ENCODE measurements at regions not wholly inside any gene's neighbourhood (a gene's known extent, or its start where the extent isn't known, plus 50 kb on each side); places are given as distances from the start of the nearest gene placed in this dataset.

DNA sequence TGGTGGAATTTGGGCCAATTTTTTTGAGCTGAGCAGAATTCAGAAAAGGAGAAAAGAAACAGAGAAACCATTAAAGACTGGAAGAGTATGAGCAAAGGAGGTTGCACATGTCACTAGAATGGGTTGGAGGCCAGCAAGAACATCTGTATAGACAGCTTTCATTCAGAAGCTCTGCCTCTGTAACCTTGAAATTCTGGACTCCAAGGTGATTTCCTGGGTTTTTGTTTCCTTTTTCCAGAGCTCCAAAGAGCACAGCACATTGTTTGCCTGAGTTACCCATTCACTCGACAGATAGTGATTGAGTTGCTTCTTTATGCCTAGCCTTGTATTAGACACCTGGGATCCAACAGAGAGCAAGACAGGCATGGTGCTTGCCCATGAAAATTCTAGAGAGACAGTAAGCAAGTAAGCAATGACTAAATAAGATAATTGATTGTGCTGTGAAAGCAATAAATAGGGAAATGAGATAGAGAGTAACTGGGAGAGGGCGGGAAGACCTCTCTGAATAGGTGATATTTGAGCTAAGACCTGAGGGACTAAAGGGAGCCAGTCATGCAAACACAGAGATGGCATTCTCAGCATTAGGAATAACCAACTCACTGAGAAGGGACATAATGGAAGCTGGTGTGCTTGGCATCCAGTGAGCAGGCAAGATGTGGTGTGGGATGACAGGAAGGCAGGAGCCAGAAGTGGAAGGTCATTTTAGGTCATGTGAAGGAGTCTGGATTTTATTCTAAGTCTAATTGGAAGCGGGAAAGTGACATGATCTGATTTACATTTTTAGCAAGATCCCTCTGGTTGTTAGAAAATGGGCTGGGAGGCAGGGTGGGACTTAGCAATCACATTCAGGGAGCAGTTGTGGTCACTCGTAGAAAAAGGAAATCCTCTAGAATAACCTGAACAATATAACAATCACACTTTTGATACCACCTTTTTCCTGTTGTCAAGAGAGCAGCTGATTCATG lies 197.5 kb downstream of the HS3ST3A1 start:
- FAIRE-seq, result no peak

DNA sequence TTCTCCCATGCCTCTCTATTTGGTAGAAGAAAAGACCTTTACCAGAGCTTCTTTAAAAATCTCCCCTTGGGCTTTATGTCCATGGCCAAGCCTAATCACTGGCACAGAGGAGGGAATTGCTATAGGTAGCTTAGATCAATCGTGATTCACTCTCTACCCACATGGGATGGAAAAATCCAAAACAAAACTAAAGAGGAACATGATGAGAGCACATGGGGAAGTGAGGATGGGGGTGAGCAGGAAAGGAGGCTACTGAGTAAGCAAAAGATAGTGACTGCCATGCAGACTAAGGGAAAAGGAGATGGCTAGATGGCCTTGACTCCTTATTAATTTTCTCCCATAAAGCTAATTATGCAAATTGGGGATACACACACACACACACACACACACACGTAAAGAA lies 201.2 kb downstream of the HS3ST3A1 start:
- FAIRE-seq, result no peak

DNA sequence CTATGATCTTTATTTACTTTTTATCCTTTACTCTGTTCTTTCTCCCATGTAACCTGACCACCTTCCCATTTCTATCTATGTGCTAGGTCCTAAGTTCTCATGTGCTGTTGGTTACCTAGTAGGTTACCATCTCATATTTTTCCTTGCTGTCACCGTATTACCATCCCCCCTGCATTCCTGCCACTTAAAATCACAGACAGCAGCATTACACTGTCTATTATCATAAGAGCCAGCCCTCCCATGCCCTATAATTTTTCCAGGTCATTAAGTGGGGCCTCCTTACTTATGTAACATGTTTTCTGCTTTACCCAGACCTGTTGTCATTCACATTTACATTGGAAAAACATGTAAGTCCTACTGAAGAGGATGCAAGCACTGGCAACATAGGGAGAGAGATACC lies 202.9 kb downstream of the HS3ST3A1 start:
- no peak for FAIRE-seq

DNA sequence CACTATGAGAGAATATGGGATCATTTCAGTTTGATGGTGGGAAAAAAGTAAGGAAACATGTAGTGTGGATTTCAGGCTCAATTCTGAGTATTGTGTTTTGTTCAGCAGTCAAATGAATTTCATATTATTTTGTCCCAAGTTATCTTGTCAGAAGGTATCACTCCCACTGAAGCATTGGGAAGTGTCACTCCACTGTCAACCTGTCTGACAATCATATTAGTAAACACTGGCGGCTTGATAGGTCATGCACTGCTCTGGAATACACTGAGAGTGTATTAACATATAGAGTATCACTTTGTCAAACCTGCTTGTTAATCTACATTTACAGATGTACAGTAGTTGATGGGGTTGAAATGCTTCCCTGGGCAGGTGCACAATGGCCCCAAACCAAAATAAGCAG lies 203.6 kb downstream of the HS3ST3A1 start:
- FAIRE-seq, result no peak

DNA sequence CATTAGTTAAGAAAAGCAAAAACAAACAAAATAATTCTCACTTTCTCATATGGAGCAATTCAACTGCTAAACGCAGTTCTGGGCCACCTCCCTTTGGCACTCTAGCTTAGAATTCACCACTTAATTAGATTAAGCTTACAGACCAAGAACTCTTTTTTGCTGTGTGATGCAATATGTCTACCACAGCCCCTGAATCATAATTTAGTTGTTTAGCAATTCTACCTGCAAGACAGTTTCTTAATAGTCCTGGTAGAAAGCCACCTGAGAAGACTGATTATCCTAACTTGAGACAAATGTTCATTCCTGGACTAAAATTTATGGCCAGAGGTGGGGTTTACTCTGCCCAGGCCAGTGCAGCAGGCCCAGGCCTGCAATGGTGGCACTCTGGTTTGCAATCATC lies 205.9 kb downstream of the HS3ST3A1 start:
- FAIRE-seq, result no peak

DNA sequence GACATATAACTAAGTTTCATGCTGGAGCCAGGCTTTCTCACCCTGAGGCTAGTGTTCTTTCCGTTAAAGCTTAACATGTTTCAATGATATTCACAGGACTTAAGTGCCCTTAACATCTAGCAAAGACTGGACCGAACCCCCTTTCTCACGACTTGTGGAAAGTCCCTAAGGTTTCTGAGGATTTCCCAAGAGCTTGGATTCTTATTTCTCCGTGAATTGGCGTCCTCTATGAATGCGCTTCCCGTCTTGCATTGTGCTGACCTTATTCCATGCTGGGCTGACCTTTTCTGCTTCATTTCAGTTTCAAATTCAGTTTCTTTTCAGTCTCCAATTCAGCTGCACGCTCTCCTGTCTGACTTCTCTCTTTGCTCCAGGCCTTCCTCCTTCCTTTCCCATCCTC lies 206.4 kb downstream of the HS3ST3A1 start:
- no peak for FAIRE-seq

DNA sequence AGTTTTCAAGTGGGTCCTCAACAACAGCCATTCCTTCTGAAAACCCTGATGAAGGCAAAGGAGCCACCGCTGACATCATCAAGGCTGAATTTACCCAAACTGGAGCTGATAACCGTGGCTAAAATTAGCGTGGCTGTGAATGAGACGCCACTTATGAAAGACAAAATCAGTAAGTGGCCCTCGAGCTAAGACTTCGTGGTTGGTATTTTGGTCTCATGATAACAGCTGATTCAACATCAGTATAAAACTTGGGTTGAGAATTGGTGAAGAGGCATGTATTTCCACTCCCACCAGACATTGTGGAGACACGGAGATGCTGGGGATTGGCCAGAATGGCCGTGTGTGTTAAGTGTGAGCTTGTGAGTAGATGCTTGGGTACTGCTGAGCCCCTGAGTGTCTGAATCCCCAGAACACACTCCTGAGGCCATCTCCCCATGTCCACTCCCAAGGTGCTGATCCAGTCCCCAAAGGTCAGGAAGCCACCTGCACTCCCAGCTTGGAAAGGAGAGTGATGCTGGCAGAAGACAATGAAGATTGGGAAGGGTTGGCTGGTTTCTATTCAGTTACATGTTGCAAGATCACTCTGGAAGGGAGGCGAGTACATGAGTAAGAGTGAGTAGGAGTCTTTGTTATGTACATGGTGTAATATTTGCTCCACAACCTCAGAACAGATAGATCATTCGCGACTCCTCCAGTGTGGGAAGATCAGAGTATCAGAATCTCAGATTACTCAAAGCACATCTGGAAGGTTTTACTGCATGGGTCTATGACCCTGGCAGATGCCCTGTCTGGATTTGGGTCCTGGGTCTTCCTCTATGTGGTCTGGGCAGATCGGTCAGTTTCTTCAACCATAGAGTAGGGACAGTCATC lies 207.7 kb downstream of the HS3ST3A1 start:
- FAIRE-seq, result no peak

DNA sequence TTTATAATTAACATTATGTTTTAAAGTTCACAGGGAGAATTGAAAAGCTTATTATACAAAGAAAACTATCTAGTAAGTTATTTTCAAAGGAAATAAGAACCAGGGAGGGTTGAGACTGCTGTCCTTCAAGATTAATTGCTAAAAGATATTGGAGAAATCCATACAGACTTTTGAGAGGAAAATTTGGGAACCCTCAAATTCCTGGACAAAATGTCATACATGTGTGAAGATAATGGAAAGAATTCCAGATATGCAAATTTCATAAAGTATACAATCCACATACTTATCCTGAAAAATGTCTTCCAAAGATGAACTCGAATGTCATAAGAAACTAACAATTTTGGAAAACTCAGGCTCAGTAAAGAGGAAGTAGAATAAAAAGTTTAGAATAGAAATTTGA lies 213.8 kb downstream of the HS3ST3A1 start:
- FAIRE-seq, result no peak

DNA sequence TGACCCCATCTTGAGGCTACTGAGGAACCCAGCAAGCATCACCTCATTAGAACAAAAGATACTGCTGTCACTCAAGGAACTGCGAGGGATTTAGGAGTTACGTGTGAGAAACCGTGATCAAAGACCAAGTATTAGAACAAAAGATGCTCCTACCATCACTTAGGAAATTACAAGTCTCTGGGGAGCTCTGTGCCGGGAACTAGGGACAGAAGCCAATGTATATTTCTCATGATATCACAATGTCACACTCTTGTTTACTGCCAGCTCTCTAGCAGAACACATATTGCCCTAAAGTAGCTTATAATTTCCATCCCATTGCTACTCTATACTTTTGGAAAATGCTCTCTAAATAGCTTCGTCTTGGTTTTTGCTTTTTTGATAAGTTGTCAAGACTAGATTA lies 214.5 kb downstream of the HS3ST3A1 start:
- FAIRE-seq, result no peak

DNA sequence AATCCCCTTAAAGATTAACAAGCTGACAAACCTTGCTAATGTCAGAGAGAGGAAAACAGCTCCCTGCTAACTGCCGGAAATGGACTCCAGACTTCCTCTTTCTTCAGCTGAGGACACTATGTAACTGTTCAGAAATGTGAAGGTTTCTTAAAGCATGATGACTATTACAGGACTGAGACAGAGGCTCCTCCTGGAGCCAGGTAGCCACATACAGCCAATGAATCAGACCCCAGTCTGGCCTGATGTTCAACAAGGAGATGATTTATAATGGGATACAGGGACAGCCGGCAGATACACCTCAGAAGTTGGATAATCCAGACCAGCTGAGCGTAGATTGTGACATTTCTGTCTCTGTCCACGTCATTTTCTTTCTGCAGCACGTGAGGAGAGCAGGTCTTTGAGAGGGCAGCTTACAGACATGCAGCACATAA lies 216.2 kb downstream of the HS3ST3A1 start:
- no peak for FAIRE-seq

DNA sequence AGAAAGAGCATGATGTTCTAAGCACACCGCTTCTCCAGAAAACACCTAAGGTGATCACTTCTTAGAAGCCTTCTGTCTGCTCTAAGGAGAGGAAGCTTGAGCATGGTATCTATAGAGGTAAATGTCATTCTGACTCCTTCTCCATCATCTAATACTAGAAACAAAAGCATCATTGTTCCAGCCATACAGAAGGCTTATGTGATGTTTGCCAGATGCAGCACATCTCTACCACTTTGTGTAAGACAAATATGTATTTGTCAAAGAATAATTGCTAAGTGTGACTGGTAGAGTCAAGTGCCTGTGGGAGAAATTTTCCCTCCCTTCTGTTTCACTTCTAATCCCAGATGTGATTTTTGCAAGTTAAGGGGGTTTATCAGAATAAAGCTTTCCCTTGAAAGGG lies 217.1 kb downstream of the HS3ST3A1 start:
- FAIRE-seq, result no peak

DNA sequence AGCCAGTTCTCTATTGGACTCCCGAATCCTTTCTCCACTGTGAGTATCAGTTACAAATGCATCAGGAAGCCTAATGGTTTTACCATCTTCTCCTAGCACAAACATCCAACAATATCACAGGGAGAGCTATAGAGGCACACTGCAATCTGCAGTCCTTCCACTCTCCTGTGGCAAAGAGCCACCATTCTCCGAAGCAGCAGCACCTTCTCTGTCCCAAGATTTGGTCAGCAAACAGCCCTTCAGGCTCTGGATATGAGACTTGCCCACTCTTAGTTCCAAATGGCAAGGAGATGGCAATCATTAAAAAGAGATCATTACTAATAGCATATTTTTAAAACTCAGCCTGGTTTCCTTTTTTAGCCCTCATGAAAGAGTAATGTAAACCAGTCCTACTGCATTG lies 223.4 kb downstream of the HS3ST3A1 start:
- no peak for FAIRE-seq

DNA sequence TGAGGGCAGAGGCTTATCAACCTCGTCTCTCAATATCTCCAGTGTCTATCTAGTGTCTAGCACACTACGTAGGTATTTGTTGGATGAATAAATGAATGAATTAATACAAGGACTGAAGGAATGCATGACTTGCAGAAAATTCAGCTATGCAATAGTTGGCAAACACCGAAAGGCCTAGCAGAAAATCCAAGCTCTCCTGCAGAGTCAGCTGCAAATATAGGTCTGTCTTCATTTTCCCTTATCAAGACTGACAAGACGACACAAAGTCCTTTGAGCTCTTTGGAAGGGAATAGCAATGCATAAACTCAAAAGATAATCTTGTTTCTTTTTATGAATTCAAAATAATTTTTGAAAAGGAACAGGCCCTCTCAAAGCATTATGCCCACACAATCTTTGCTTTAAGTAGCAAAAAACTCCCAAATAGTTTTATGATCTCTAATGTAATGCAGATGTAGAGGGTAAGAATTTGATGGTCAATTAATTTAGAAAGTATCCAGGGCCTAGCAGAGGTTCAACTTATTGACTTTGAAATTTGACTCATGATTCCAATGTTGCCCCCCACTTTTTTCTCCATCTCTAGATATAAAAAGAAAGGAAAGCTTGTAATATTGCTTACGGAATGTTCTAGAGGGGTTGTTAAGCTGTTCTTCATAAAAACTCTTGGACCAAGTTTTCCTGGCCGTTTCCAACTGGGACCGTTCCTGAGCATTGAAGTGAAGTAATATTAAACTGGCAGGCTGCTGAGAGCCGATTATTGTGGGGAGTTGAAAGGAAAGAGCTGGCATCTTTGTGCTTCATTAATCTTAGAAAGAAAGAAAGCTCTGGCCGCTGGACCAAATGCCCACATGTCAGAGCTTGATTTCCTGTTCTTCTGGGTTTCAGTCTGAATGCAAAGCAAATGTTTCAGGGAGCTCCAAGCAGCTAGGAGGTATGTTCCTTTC lies 227.3 kb downstream of the HS3ST3A1 start:
- FAIRE-seq, result no peak

DNA sequence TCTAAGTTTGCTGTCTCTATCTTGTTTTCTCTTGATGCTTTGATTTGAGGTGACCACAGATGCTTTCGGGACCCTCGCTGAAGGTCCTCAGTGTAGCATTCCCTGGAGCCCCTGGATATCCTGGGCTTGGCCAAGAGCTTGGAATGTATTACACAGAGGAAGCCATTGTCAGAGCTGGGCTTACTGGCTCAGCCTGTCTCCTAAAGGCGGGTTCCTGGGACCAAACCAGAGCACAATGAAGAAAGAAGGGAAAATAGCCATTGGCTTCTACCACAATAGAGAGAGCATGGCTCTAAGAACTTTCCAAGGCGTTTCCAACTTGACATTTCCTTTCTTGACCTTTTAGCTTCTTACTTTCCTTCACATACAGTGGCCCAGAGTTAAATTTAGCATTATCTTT lies 229.3 kb downstream of the HS3ST3A1 start:
- FAIRE-seq, result no peak

DNA sequence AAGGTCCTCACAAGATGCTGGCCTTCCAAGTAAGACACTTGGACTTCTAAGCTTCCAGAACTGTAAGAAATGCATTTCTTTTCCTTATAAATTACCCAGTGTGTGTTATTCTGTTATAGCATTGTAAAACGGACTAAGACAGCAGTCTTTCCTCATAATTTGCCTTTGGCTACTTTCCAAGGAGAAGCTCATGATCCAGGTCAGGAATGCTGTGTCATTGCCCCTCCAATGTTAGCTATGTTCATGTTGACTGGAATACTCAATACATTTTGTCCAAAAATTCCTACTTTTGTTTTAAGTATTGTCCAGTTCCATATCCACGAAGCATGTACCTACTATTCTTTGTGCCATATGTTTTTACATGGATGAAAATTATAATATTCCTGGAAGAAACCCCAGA lies 234.6 kb downstream of the HS3ST3A1 start:
- no peak for FAIRE-seq

DNA sequence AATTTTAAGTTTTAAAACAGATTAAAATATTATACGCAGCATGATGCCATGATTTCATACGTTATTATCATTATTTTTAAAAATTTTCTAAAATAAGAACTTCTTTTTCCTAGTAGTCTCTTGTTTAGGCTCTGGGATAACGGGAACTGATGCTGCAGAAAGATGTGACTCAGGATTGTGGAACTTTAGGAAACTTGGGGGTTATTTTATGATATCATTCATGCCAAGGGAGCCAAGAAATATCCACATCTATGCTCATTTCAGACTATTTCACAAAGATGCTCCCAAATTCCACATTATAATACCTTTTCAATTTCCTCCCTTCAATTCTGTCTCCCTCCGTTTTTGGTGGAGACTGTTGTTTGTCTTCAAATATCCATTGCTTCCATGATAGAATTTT lies 236.4 kb downstream of the HS3ST3A1 start:
- no peak for FAIRE-seq

DNA sequence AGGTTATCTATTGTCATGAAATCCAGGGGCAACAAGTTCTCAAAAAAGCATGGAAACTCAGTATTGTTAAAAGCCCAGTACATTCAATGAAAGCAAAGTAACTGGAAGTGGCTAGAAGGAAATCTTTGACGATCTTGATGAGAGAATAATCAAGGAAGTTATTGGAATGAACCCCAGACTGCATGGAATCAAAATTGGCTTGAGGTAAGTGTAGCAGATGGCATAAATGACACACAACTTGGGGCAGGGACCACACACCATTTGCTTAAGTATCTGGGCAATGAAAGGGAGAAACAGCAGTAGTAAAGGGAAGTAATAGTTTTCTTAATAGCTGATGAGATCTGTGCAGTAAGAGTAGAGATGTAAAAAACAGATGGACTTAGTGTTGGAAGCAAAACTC lies 238.0 kb downstream of the HS3ST3A1 start:
- no peak for FAIRE-seq

DNA sequence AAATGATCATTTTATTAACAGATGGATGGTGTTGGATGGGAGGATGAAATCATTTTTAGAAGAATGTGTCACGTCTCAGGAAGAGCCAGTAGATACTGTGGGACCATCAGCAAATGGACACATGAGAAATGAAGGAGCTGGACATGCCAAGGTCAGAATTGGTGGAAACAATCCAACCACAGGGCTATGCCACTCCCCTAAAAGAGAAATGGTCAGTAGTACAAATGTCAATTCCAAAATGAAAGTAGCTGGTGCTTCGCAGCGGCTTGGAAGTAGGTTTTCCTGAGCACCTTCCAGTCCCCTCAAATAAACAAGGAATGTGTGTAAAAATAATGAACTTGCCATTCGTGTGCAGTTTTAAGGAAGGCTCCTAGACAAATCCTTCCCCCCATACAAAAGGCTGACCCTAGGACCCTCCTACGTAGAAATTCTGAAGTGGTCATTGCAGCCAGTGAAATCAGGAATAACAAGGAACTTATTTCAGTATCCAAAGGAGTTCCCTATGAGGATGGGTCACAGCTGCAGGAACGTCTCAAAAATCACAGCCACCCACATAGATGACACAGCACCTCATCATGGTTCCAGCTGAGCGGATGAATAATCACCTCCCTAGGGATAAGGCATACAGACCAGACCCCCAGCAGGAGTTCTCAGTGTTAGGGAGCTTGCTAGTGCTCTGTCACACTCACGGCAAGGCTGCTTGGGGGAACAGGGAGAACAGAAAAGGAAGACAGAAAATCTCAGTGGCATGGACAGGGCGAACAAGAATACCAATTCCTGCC lies 239.2 kb downstream of the HS3ST3A1 start:
- FAIRE-seq, result no peak

DNA sequence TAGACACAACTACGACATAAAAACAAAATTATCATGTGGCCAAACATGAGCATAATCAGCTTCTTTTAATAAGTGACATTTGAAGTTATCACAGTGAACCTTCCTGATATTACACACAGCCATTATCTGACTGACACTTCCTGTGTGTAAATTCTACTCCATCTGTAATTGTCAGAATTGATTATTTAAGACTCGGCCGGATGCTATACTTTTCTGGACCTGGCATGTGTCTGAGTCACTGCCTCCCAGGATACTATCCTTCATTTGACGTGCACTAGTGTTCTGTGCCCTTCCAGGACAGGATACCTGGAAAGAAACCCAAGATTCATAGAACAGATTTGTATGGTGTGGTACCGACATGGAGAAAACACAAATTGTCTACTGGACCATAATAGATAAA lies 242.0 kb downstream of the HS3ST3A1 start:
- FAIRE-seq, result no peak

DNA sequence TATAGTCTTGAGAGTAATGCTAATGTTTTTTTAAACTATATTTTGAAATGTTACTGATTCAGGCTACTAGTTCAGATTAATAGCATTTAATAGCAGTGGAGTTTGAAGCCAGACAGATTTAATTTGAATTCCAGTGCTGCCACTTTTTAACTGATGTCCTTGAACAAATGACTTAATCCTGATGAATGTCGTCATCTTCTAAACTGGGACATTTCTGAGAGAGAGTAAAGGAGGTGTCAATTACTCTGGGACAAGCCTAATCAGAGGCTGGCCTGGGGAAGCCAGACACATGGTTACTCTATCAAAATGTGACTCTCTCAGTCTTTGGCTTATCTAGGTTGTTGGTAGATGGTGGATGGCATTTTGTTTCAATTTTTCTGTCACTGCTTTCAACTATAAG lies 246.7 kb downstream of the HS3ST3A1 start:
- FAIRE-seq, result no peak

DNA sequence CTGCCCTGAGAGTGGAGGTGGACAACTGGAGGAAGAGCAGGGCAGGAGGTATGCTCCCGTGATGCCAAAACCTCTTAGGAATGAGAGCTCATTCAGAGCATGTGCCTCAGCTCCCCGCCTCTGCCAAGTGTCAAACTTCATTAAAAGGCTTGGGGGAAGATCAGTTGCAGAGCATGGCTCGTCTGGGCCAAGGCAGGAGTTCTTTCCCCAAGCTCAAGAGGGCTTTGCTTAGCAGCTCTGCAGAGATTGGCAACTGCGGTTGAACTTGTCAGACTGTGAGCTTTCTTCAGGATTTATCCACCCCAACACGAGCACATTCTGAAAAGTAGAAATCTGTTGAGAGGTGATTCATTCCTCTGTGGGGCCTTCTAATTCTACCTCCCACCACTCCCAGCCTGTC lies 248.1 kb downstream of the HS3ST3A1 start:
- FAIRE-seq, result no peak

Data from islet of Langerhans (tissue), 1 donor.